Brain microvascular endothelial cell (primary cell): ENCODE measurements at regions not wholly inside any gene's neighbourhood (a gene's known extent, or its start where the extent isn't known, plus 50 kb on each side); places are given as distances from the start of the nearest gene placed in this dataset.

Experiments
- DNase-seq: peaks from one replicate; pipeline ENCODE4 v3.0.0-alpha.2; 2020
- H3K27ac ChIP-seq: fragments of 250-450 bp; sonication (Bioruptor Pico); 2 replicates; pipeline ENCODE4 v1.5.1; 2020; ENCODE audit warnings: mild to moderate bottlenecking, moderate library complexity
- H3K27me3 ChIP-seq: fragments of 250-450 bp; sonication (Bioruptor Pico); replicated peaks from 2 replicates; pipeline ENCODE4 v1.5.1; 2020; ENCODE audit warnings: mild to moderate bottlenecking
- H3K36me3 ChIP-seq: fragments of 250-450 bp; sonication (Bioruptor Pico); replicated peaks from 2 replicates; pipeline ENCODE4 v1.5.1; 2020; ENCODE audit warnings: mild to moderate bottlenecking
- H3K4me3 ChIP-seq: 2 replicates; pipeline ENCODE4 v1.5.1; 2011; ENCODE audit warnings: low read depth, mild to moderate bottlenecking, control low read depth, low read length, moderate library complexity
- in situ Hi-C: cut with HindIII; loops from 2 replicates; pipeline ENCODE4 v1.10.0; 2017; ENCODE audit warnings: low sequenced_read_pairs, low pct_ligation_motif_present
- TF ChIP-seq, protein P1 (sequence below): IDR thresholded peaks from 2 replicates; pipeline ENCODE4 v1.5.1; 2011; ENCODE audit warnings: low read depth, mild to moderate bottlenecking, moderate library complexity, low read length, control low read depth, inconsistent platforms; ENCODE audit errors: missing control alignments

GRCh38 chr15:62941699-62942098, 100.8 kb upstream of the TPM1 start:
- Histone ChIP-seq H3K27me3 (no peaks in the 10 kb centered on the region), H3K4me3 (no peak overlapping the region), H3K27ac (peak overlapping the region; percentile 99), H3K36me3 (no peaks in the 10 kb centered on the region)
- TF ChIP-seq, protein P1, sequence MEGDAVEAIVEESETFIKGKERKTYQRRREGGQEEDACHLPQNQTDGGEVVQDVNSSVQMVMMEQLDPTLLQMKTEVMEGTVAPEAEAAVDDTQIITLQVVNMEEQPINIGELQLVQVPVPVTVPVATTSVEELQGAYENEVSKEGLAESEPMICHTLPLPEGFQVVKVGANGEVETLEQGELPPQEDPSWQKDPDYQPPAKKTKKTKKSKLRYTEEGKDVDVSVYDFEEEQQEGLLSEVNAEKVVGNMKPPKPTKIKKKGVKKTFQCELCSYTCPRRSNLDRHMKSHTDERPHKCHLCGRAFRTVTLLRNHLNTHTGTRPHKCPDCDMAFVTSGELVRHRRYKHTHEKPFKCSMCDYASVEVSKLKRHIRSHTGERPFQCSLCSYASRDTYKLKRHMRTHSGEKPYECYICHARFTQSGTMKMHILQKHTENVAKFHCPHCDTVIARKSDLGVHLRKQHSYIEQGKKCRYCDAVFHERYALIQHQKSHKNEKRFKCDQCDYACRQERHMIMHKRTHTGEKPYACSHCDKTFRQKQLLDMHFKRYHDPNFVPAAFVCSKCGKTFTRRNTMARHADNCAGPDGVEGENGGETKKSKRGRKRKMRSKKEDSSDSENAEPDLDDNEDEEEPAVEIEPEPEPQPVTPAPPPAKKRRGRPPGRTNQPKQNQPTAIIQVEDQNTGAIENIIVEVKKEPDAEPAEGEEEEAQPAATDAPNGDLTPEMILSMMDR = no peak
- in situ Hi-C loops = no loop called here
- DNase-seq = peak; percentile 40

DNA sequence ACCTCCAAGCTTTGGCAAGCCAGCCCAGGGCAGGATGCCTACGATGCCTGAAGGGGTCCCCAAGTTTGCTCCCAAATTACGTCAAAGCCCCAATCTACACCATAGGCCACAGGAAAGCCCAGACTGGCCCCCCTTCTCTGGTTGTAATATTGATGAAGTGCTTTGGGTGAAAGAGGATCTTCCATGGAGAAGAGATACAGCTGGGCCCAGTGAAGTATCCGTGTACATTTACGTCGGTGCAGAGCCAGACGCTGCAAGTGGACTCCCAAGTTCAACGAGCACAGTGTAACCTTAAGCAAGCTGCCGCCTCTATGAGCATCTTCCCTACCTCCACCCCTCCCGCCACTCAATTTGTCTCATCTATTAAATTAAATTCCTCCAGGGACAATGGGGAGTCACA, 100.1 kb upstream of the TPM1 start:
- no peak for DNase-seq
- H3K4me3 ChIP-seq = no peak overlapping the region
- TF ChIP-seq, protein P1 = no peak
- H3K27ac ChIP-seq = peak overlapping the region; percentile 99
- H3K36me3 ChIP-seq = no peaks in the 10 kb centered on the region
- H3K27me3 ChIP-seq = no peaks in the 10 kb centered on the region
- in situ Hi-C loops = no loop called here

- in situ Hi-C loops = no loop called here
- no peaks in the 10 kb centered on the region for H3K27me3 ChIP-seq
- TF ChIP-seq, protein P1 = no peak
These were observed 97.5 kb upstream of the TPM1 start for GRCh38 chr15:62945063-62945462.

GRCh38 chr15:62945760-62946159, 96.8 kb upstream of the TPM1 start:
- Histone ChIP-seq H3K27ac (no peak overlapping the region), H3K36me3 (no peaks in the 10 kb centered on the region), H3K4me3 (no peak overlapping the region), H3K27me3 (no peaks in the 10 kb centered on the region)
- in situ Hi-C loops = no loop called here
- TF ChIP-seq, protein P1 = no peak
- DNase-seq = no peak

More at GRCh38 chr15:62945063-62945462, 97.5 kb upstream of the TPM1 start:
- H3K36me3 ChIP-seq = no peaks in the 10 kb centered on the region
- no peak for DNase-seq
- no peak overlapping the region for H3K4me3 ChIP-seq
- H3K27ac ChIP-seq = no peak overlapping the region

DNA sequence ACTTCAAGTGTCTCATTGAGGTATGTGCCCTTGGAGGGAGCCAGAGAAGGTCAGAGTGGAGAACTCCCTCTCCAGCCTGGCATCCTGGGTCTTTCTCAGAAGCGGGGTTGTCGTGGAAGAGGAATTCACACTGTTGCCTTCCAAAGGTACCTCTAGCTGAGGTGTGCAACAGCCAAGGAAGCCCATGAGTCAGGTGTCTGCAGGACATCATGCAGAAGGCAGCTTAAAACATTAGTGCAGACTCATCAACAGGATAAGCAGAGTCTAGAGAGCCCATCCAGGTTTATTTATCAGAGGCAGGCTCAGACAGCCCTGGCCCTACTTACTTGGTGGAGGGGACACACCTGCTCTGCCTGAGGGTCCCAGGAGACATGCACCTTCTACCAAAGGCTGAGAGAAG, 95.6 kb upstream of the TPM1 start:
- no peak for DNase-seq
- H3K27ac ChIP-seq = no peak overlapping the region
- no peak overlapping the region for H3K4me3 ChIP-seq
- in situ Hi-C loops = no loop called here
- no peaks in the 10 kb centered on the region for H3K27me3 ChIP-seq
- TF ChIP-seq, protein P1 = no peak
- no peaks in the 10 kb centered on the region for H3K36me3 ChIP-seq

DNA sequence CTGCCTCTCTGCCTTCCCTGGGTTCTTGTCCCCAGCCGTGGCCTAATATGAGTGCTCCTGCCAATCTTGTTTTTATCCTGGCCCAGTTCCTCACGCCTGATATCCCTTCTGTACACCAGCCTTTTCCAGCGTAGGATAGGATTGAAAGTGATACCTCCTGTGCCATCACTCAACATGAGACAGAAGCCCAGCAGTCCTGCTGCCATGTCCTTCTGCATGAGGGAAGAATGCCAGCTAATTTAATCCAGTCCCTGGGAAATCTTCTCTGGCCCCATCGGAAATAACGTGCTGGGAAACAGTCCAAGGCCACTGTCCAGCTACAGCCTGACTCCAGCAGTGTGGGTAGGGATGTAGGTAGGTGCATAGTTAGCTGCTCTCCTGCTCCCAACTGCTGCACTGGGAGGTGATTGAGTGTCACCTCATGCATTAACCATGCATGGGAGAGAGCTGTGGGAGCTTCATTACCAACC, 92.0 kb upstream of the TPM1 start:
- no peak for DNase-seq
- H3K4me3 ChIP-seq = no peak overlapping the region
- no peak overlapping the region for H3K27ac ChIP-seq
- H3K36me3 ChIP-seq = no peaks in the 10 kb centered on the region
- no peaks in the 10 kb centered on the region for H3K27me3 ChIP-seq
- in situ Hi-C loops = no loop called here
- TF ChIP-seq, protein P1 = no peak
